Uterus (tissue), 3 donors: ENCODE measurements at regions not wholly inside any gene's neighbourhood (a gene's known extent, or its start where the extent isn't known, plus 50 kb on each side); places are given as distances from the start of the nearest gene placed in this dataset.

ENCODE experiments used
- DNase-seq, 2 donors: peaks; one replicate each; pipeline ENCODE4 v3.0.0-alpha.2; 2019 to 2020
- H3K27ac ChIP-seq, 2 donors: fragments of 200-600 bp; sonication (generic); 1 replicate in 1 of 2; 2 replicates in 1 of 2; pipeline ENCODE4 v1.5.1; 2016 to 2018
- H3K27me3 ChIP-seq, 2 donors: fragments of 200-600 bp; sonication (generic); one replicate each; pipeline ENCODE4 v1.5.1; 2018 to 2019; ENCODE audit warnings: control low read depth in 1 of 2
- H3K36me3 ChIP-seq, 2 donors: fragments of 200-600 bp; sonication (generic); one replicate each; pipeline ENCODE4 v1.5.1; 2019; ENCODE audit warnings: control low read depth in 1 of 2
- H3K4me1 ChIP-seq, 2 donors: fragments of 200-600 bp; sonication (generic); one replicate each; pipeline ENCODE4 v1.5.1; 2018 to 2019; ENCODE audit warnings: control low read depth in 1 of 2
- H3K4me3 ChIP-seq, 2 donors: fragments of 200-600 bp; sonication (generic); 1 replicate in 1 of 2; 2 replicates in 1 of 2; pipeline ENCODE4 v1.5.1; 2018 to 2019; ENCODE audit warnings: mild to moderate bottlenecking in 1 of 2
- H3K9me3 ChIP-seq, 2 donors: fragments of 200-600 bp; sonication (generic); one replicate each; pipeline ENCODE4 v1.5.1; 2019; ENCODE audit warnings: control low read depth in 1 of 2
- POLR2A ChIP-seq, 2 donors: fragments of 450-650 bp; IDR thresholded peaks; one replicate each; pipeline ENCODE4 v1.6.1; 2016; ENCODE audit warnings: antibody characterized with exemption in 2 of 2, mild to moderate bottlenecking in 1 of 2, moderate library complexity in 1 of 2
- intact Hi-C: fragments of 100-400 bp; cut with DNase I; formaldehyde crosslinking; loops from one replicate; pipeline ENCODE4 v1.15.1; 2023; ENCODE audit warnings: low total_unique reads
- TF ChIP-seq, protein P1 (sequence below), 4 experiments: fragments of 200-600 bp in 2 of 4; fragments of 450-650 bp in 2 of 4; sonication (generic) in 2 of 4; IDR thresholded peaks; one replicate each; pipeline ENCODE4 v1.5.1; 2016 to 2019; ENCODE audit warnings: antibody characterized with exemption in 4 of 4, mild to moderate bottlenecking in 2 of 4, moderate library complexity in 1 of 4
- donor health status: DM: yes; HTN: yes; CAD: no.

DNA sequence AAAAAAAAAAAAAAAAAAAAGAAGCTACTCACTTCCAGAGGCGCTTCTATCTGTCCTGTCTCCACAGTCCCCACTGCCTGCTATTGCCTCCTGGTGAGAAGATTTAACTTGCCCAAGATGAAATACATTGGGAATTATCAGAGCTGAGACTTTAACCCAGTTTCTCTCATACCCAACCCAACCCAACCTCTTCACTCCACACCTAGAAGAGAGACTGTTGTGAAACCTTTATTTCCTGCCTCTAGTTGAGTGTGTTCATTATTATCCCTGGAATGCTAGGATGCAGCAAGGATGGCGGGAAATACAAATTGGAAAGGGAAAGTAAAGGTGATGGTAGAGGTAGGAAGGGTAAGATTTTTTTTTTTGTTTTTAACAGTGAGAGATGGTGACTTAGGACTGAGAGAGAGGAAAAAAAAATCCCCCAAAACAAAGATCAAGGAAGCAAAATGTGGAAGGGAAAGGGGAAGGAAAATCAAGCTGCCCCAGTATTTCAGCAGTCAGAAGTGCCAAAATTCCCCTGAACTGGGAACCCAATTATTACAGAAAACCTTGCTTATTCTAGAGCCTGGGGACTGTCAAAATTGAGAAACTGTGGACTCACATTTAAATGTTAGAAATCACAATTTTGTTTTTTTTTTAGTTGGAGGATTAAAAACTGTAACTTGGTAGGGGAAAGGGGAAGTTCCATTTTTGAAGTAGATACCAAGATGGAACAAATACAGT lies 253.0 kb downstream of the PTTG2 start:
- Histone ChIP-seq H3K4me3 (no peak overlapping the region), H3K36me3 (no peaks in the 10 kb centered on the region), H3K9me3 (no peaks in the 10 kb centered on the region), H3K27me3 (no peaks in the 10 kb centered on the region), H3K27ac (no peak overlapping the region), H3K4me1 (no peaks in the 10 kb centered on the region)
- no peak for DNase-seq
- intact Hi-C loops = no loop called here
- no peak for TF ChIP-seq POLR2A (IDR thresholded peaks at IDR 0.05)
- TF ChIP-seq, protein P1, sequence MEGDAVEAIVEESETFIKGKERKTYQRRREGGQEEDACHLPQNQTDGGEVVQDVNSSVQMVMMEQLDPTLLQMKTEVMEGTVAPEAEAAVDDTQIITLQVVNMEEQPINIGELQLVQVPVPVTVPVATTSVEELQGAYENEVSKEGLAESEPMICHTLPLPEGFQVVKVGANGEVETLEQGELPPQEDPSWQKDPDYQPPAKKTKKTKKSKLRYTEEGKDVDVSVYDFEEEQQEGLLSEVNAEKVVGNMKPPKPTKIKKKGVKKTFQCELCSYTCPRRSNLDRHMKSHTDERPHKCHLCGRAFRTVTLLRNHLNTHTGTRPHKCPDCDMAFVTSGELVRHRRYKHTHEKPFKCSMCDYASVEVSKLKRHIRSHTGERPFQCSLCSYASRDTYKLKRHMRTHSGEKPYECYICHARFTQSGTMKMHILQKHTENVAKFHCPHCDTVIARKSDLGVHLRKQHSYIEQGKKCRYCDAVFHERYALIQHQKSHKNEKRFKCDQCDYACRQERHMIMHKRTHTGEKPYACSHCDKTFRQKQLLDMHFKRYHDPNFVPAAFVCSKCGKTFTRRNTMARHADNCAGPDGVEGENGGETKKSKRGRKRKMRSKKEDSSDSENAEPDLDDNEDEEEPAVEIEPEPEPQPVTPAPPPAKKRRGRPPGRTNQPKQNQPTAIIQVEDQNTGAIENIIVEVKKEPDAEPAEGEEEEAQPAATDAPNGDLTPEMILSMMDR (IDR thresholded peaks at IDR 0.05) = no peak

DNA sequence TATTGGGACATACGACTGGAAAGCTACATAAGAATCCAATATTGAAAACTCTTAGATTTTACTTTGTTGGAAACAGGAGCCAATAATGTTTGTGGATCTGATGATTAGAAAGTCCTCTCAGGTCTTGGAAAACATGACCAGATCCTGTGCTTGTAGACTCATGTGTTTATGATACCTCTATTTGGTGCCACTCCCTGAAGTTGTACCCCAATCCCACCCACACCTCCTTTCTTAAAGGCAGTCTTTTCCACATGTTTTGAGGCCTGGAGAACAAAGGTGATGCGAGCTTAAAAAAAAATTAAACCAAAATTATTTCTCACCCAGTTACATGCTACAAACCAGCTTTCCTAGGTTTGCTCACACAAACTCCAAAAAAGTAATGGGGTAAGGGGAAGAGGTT lies 262.7 kb downstream of the PTTG2 start:
- no peaks in the 10 kb centered on the region for H3K27me3 ChIP-seq
- intact Hi-C loops = loop anchor here (10.0 kb wide), 1 partner anchor 632 kb away; the partner anchor contains the start of gene TLR6
- no peak overlapping the region for H3K4me3 ChIP-seq
- H3K9me3 ChIP-seq = no peaks in the 10 kb centered on the region
- TF ChIP-seq, protein P1 (IDR thresholded peaks at IDR 0.05) = no peak
- no peak for TF ChIP-seq POLR2A (IDR thresholded peaks at IDR 0.05)
- no peaks in the 10 kb centered on the region for H3K36me3 ChIP-seq
- no peaks in the 10 kb centered on the region for H3K4me1 ChIP-seq
- H3K27ac ChIP-seq = no peak overlapping the region
- DNase-seq = no peak

DNA sequence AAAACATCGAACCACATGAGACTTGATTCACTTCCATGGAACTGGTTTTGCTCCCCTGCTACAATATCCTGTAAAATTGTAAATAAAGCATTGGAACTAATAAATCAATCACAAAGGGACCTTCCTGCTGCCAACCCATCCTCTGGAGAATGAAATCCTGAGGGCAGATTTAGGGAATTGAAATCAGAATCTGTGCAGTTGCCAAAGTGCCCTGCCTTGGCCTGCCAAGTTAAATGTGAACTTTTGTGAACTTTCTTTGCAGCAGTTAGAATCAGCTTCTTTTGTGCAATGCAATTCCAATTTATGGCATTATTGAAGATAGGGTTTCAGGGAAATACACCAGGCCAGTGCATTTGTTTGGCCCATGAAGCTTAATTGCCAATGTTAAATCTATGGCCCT lies 263.1 kb downstream of the PTTG2 start:
- no peaks in the 10 kb centered on the region for H3K9me3 ChIP-seq
- H3K36me3 ChIP-seq = no peaks in the 10 kb centered on the region
- no peaks in the 10 kb centered on the region for H3K4me1 ChIP-seq
- H3K4me3 ChIP-seq = no peak overlapping the region
- DNase-seq = no peak
- no peaks in the 10 kb centered on the region for H3K27me3 ChIP-seq
- intact Hi-C loops = loop anchor here (10.0 kb wide), 1 partner anchor 631 kb away; the partner anchor contains the start of gene TLR6
- no peak overlapping the region for H3K27ac ChIP-seq
- TF ChIP-seq POLR2A (IDR thresholded peaks at IDR 0.05) = no peak
- TF ChIP-seq, protein P1 (IDR thresholded peaks at IDR 0.05) = no peak

DNA sequence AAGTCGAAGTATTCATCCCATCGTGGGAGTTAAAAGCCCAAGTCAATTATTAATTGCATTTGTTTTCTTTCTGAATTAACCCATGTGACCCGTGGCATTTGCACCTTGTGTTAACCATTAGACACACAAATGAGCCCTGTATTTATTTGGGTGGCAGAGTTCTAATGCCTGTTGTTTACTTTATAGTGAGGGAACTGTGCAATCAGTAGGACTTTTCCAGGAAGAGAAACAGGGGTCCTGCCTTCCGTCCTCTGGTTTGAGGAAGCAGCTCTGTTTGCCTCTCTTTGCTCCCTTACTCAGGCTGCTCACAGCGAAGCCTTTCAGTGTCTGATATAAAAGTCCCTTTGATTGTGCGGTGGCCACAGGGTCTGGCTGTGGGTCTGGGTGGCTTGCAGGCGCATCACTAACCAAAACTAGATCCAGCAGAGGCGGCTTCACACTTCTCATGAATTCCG lies 263.6 kb downstream of the PTTG2 start:
- H3K9me3 ChIP-seq = no peaks in the 10 kb centered on the region
- no peaks in the 10 kb centered on the region for H3K27me3 ChIP-seq
- intact Hi-C loops = loop anchor here (10.0 kb wide), 1 partner anchor 631 kb away; the partner anchor contains the start of gene TLR6
- no peaks in the 10 kb centered on the region for H3K4me1 ChIP-seq
- no peak overlapping the region for H3K27ac ChIP-seq
- H3K4me3 ChIP-seq = no peak overlapping the region
- TF ChIP-seq, protein P1 (IDR thresholded peaks at IDR 0.05) = no peak
- TF ChIP-seq POLR2A (IDR thresholded peaks at IDR 0.05) = no peak
- DNase-seq = no peak
- H3K36me3 ChIP-seq = no peaks in the 10 kb centered on the region

DNA sequence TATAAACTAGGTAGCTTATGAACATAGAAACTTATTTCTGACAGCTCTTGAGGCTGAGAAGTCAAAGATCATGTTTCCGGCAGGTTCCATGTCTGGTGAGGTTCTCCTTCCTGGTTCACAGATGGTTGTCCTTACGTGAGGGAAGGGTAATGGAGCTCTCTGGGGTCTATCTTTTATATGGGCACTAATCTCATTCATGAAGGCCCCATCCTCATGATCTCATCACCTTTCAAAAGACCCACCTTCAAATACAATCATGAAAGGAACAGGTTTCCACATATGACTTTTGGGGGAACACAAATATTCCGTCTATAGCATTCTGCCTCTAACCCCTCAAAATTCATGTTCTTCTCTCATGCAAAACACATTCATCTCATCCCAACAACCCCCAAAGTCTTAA lies 264.7 kb downstream of the PTTG2 start:
- Histone ChIP-seq H3K9me3 (no peaks in the 10 kb centered on the region), H3K36me3 (no peaks in the 10 kb centered on the region), H3K4me1 (peaks cover 0 to 3% of the 10 kb centered on the region in 2 donors), H3K27me3 (no peaks in the 10 kb centered on the region), H3K4me3 (no peak overlapping the region), H3K27ac (no peak overlapping the region)
- DNase-seq = no peak
- TF ChIP-seq, protein P1 (IDR thresholded peaks at IDR 0.05) = no peak
- TF ChIP-seq POLR2A (IDR thresholded peaks at IDR 0.05) = no peak
- intact Hi-C loops = loop anchor here (10.0 kb wide), 1 partner anchor 630 kb away; the partner anchor contains the start of gene TLR6
